Midbrain (tissue), 1 donor: ENCODE measurements at regions not wholly inside any gene's neighbourhood (a gene's known extent, or its start where the extent isn't known, plus 50 kb on each side); places are given as distances from the start of the nearest gene placed in this dataset.
"Not testable (repeated sequence)": the region's sequence is repeated elsewhere in the genome, so short reads cannot be mapped to it uniquely, and the experiment has no call there.

Experiments used
- DNase-seq: peaks from one replicate; lab custom pipeline; 2025; lab: John Stamatoyannopoulos, UW

DNA sequence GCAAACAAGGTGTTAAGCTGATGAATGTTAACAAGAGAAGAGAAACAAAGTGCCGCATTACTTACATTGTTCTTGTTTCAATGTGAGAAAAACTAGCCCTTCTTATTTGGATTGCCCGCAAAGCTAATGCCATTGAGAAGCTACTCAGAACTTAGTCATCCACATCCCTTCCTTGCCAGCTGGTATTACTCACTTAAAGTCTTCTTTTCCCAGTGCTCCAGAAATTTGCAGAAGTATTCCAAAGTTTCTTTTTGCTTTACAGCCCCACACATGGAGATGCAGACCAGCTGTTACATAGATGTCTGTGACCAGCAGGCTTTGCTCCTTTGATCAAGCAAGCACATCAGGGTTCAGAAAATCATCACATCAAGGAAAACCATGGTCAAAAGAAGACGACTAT, 529.0 kb downstream of the TBC1D32 start:
- DNase-seq, result no peak

DNA sequence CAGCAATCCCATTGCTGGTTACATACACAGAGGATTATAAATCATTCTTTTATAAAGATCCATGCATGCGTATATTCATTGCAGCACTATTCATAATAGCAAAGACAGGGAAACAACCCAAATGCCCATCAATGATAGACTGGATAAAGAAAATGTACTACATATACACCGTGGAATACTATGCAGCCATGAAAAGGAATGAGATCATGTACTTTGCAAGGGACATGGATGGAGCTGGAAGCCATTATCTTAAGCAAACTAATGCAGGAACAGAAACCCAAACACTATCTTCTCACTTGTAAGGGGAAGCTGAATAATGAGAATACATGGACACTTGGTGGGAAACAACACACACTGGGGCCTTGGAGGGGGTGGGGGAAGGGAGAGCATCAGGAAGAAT, 529.7 kb downstream of the TBC1D32 start:
- no peak for DNase-seq

- DNase-seq, result no peak
Measured at GRCh38 chr6:120786682-120787081, 547.6 kb downstream of the TBC1D32 start.

- DNase-seq, result no peak
Measured at GRCh38 chr6:120786256-120786655, 548.0 kb downstream of the TBC1D32 start.

GRCh38 chr6:120785459-120786086, 548.7 kb downstream of the TBC1D32 start:
- no peak for DNase-seq

GRCh38 chr6:120779441-120779840, 554.8 kb downstream of the TBC1D32 start:
- no peak for DNase-seq

DNA sequence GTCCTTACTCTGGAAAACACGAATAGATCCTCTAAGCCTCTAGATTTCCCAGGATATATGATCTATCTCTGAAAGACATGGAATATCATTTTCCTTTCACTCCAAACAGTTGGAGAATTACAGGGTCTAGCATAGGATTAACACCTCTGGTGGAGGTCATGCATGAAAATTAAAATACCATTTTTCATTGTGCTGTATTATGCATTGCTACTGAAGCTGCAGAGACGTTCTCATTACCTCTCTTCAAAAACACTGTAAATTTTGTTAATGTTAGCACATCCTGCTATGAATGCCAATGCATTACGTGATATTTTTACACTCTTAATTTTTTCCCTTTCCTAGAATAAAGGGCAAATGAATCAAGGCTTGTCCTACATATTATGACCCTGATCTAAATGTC, 558.6 kb downstream of the TBC1D32 start:
- no peak for DNase-seq

- DNase-seq, result no peak
Measured at GRCh38 chr6:120774275-120774674, 560.0 kb downstream of the TBC1D32 start.

DNA sequence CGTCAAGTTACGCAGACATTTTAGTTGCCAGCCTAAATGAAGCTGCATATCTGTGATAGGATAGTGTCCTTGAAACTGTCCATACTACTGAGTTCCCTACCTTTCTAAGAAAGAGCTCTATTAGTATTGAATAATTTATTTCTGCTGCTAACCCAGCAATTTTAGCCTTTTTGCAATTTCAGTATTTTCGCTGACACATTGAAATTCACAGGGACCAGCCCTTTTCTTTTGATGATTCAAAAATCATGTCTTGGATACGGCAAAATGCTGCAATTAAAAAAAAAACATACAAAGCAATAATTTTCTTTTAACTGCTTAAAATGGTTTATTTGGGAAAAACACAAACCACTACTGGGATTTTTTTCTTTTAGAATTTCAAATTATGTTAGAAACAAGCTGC, 563.3 kb downstream of the TBC1D32 start:
- DNase-seq, result no peak

- no peak for DNase-seq
Measured at GRCh38 chr6:120764312-120764711, 570.0 kb downstream of the TBC1D32 start.

GRCh38 chr6:120759570-120759969, 574.7 kb downstream of the TBC1D32 start:
- no peak for DNase-seq

DNA sequence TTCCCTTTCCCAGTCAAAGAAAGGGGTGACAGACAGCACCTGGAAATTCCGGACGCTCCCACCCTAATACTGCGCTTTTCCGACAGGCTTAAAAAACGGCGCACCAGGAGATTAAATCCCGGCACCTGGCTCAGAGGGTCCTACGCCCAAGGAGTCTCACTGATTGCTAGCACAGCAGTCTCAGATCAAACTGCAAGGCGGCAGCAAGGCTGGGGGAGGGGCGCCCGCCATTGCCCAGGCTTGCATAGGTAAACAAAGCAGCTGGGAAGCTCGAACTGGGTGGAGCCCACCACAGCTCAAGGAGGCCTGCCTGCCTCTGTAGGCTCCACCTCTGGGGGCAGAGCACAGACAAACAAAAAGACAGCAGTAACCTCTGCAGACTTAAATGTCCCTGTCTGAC, 585.7 kb downstream of the TBC1D32 start:
- DNase-seq, result not testable (repeated sequence)

DNA sequence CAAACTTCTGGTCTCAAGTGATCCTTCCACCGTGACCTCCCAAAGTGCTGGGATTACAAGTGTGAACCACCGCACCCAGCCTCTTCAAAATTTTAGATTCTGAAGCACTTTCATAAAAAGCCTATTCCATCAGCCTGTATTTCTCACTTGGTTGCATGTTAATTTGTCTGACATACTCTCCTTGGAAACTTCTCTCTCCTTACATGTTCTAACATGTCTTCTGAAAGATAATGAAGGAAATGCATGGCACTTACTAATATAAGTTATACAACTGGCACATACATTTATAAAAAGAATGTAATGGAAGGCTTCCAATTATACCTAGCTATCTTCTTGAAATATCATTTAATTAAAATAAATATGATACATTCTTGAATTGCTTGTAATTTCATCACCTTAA, 597.5 kb downstream of the TBC1D32 start:
- no peak for DNase-seq

DNA sequence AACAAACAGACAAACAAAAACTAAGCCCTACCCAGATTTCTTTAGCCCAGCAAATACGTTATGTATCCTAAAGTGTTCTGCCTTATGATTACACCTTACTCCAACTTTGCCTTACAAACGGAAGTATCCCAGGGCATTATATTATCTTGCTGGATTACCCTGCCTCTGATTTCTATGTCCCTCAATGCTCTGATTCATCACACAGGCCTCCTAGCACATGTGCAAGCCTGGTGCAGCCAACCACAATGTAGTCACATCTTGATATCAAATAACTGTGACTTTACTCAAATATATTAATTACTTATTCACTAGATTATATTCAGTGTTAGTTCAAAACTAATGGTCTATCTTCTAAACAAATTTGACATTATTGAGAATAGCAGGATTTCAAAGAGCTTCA, 598.6 kb downstream of the TBC1D32 start:
- no peak for DNase-seq

DNA sequence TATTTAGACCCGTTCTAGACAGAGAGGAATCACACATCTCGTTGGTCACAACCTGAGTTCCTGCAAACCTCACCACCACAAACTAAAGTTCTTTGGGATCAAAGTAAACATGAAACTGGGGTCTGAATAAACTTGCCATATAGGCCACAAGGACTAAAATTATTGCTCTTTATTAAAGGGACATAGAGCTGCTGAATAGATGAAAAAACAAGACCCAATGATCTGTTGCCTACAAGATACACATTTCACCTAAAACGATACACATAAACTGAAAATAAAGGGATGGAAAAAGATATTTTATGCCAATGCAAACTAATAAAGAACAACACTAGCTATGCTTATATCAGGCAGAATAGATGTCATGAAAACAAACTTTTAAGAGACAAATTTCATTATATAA, 623.0 kb downstream of the TBC1D32 start:
- DNase-seq, result no peak

DNA sequence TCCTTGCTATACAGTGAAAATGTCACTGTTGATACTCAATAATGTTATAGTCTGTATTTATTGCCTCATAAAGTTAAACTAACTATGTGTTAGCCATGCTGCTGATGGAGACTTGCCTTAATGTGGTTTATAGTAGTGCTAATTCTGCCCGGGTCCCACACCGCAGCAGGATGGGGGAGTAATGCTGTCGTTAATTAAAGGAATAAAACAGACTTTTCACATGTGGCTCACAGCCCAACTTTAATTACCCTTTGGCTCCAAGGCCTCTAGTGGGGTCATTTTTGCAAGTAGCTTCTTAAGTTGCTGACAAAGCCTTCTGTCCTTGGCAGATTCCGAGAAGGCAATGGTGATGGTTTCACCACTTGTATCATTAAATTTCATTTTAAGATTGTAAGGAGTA, 634.3 kb downstream of the TBC1D32 start:
- DNase-seq, result no peak

DNA sequence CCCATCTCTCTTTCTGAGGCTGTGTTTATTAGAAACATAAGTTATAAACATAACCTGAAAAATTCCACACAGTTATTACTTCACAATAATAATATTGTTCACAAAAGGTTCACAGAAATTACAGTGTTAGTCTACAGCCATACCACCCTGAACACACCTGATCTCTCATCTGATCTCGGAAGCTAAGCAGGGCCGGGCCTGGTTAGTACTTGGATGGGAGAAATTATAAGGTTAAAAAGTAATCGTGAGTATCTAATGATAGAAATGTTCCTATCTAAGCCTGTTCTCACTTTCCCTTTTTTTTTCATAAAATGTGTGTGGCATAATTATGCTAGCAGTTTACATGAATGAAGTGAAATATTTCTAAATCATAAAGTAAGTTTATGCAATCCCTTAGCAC, 647.8 kb downstream of the TBC1D32 start:
- DNase-seq, result no peak

- DNase-seq, result no peak
Measured at GRCh38 chr6:120682145-120682544, 652.1 kb downstream of the TBC1D32 start.

DNA sequence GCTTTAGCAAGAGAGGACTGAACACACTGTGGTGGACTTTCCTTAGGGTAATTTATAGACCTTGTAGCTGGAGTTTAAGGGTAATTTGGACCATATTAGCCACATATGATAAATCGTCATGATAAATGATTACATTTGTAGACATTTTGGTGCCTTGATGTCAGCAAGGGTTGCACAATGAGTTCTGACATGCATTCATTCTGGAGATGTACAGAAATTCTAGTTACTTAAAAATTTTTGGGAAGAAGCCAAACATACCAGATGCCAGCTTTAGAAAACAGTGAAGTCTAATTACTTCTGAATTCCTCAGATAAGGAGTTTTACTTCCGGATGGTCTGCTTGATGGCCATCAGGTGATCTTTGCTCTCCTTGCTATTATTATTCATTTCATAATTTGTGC, 653.1 kb downstream of the TBC1D32 start:
- no peak for DNase-seq

DNA sequence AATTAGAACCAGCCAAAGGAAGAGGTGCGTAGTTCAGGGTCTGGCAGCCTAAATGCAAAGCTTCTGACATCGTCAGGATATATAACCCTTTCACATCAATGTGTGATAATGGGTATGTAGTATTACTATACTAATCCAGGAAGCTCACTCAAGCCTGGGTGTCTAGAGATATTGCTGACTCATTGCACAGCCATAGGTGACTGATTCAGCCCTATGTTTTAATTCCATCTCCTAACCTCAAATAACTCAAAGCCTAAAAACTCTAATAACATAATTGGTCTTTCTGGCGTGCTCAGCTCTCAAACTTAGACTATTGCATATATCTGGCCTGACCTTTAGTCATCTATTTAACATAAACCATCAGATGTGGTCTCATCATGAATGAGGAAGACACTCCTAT, 658.4 kb downstream of the TBC1D32 start:
- no peak for DNase-seq

DNA sequence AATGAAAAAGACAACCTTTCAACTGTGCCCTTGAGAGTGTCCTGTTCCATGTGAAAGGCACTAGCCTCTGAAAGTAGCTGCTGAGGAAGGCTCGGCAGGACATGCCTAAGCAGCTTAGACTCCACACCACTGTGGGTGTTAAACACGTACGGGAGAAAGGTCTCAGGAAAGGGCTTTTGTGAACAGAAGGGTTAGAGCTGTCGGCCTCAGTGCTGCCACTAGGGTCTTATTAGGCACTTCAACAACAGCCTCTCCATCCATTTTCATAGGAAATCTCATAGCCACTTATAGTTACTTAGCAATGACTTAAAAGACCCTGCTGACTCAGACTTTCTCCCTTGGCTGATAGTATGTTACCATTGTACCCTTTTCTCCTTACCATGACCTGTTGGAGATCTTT, 662.8 kb downstream of the TBC1D32 start:
- no peak for DNase-seq

GRCh38 chr6:120652506-120652905, 681.8 kb downstream of the TBC1D32 start:
- DNase-seq, result no peak

GRCh38 chr6:120648713-120649112, 685.6 kb downstream of the TBC1D32 start:
- no peak for DNase-seq

DNA sequence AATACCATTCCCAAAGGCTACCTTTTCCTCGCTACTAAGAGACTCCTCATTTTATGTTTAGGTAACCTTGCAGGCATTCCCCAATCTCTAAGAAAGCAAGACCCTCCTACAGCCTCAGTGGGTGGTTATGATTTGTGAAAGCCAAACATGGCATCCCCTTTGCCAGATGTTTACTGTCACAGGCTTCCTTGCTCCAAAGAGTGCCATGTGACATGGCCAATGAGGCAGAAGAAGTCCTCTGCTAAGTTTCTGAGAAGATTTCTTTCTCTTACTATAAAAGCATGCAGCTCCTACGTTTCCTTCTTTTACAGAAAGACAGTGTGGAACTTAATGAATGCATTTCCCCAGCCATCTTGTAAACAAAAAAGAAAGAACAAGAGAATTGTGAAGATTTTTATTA, 688.2 kb downstream of the TBC1D32 start:
- no peak for DNase-seq

DNA sequence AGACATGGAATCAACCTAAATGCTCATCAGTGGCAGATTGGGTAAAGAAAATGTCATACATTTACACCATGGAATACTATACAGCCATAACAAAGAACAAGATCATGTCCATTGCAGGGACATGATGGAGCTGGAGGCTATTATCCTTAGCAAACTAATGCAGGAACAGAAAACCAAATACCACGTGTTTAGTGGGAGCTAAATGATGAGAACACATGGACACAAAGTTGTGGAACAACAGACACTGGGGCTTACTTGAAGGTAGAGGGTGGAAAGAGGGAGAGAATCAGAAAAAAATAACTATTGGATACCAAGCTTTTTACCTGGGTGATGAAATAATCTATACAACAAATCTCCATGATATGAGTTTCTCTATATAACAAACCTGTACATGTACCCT, 701.3 kb downstream of the TBC1D32 start:
- no peak for DNase-seq
